Activated naive CD4-positive, alpha-beta T cell treated with anti-CD3 and anti-CD28 coated beads, Interleukin-2, amount 50 U/mL, for 24 hours (primary cell): ENCODE measurements at regions not wholly inside any gene's neighbourhood (a gene's known extent, or its start where the extent isn't known, plus 50 kb on each side); places are given as distances from the start of the nearest gene placed in this dataset.

Experiments used
- H3K27ac Mint-ChIP-seq: one replicate; pipeline ENCODE4 v1.8.0; 2021; ENCODE audit warnings: mild to moderate bottlenecking, mixed read lengths
- H3K27me3 Mint-ChIP-seq: one replicate; pipeline ENCODE4 v1.8.0; 2021; ENCODE audit warnings: mixed read lengths
- H3K36me3 Mint-ChIP-seq: one replicate; pipeline ENCODE4 v1.8.0; 2021; ENCODE audit warnings: mixed read lengths
- H3K4me1 Mint-ChIP-seq: one replicate; pipeline ENCODE4 v1.8.0; 2021; ENCODE audit warnings: mixed read lengths
- H3K4me3 Mint-ChIP-seq: one replicate; pipeline ENCODE4 v1.8.0; 2021; ENCODE audit warnings: mild to moderate bottlenecking, mixed read lengths
- H3K9me3 Mint-ChIP-seq: one replicate; pipeline ENCODE4 v1.8.0; 2021; ENCODE audit warnings: mixed read lengths

GRCh38 chr5:133831491-133832224, 136.8 kb downstream of the C5orf15 start:
- H3K9me3 Mint-ChIP-seq: peaks cover 16% of the 10 kb centered on the region
- H3K27me3 Mint-ChIP-seq: peaks cover 5% of the 10 kb centered on the region
- H3K4me1 Mint-ChIP-seq: peaks cover under 1% of the 10 kb centered on the region
- no peaks in the 10 kb centered on the region for H3K36me3 Mint-ChIP-seq
- H3K4me3 Mint-ChIP-seq: no peak overlapping the region
- peak overlapping the region; percentile 79 for H3K27ac Mint-ChIP-seq

GRCh38 chr5:133830911-133831310, 137.5 kb downstream of the C5orf15 start:
- Mint-ChIP-seq H3K27ac (no peak overlapping the region), H3K4me1 (peaks cover 8% of the 10 kb centered on the region), H3K27me3 (peaks cover 2% of the 10 kb centered on the region), H3K4me3 (no peak overlapping the region), H3K9me3 (peaks cover 9% of the 10 kb centered on the region), H3K36me3 (no peaks in the 10 kb centered on the region)

- Mint-ChIP-seq H3K36me3 (no peaks in the 10 kb centered on the region), H3K4me1 (peaks cover 14% of the 10 kb centered on the region), H3K27ac (no peak overlapping the region), H3K9me3 (peaks cover 2% of the 10 kb centered on the region), H3K27me3 (peaks cover under 1% of the 10 kb centered on the region), H3K4me3 (no peak overlapping the region)
These were observed 138.1 kb downstream of the C5orf15 start for GRCh38 chr5:133830281-133830680.

- Mint-ChIP-seq H3K9me3 (no peaks in the 10 kb centered on the region), H3K4me3 (no peak overlapping the region), H3K27ac (no peak overlapping the region), H3K4me1 (peaks cover 19% of the 10 kb centered on the region), H3K36me3 (no peaks in the 10 kb centered on the region), H3K27me3 (no peaks in the 10 kb centered on the region)
These were observed 138.6 kb downstream of the C5orf15 start for GRCh38 chr5:133829786-133830185.

GRCh38 chr5:133828722-133829121, 139.7 kb downstream of the C5orf15 start:
- peaks cover 29% of the 10 kb centered on the region for H3K4me1 Mint-ChIP-seq
- H3K27me3 Mint-ChIP-seq: no peaks in the 10 kb centered on the region
- H3K36me3 Mint-ChIP-seq: no peaks in the 10 kb centered on the region
- no peak overlapping the region for H3K4me3 Mint-ChIP-seq
- no peak overlapping the region for H3K27ac Mint-ChIP-seq
- H3K9me3 Mint-ChIP-seq: no peaks in the 10 kb centered on the region

- Mint-ChIP-seq H3K27me3 (no peaks in the 10 kb centered on the region), H3K27ac (no peak overlapping the region), H3K4me3 (no peak overlapping the region), H3K9me3 (no peaks in the 10 kb centered on the region), H3K4me1 (peaks cover 30% of the 10 kb centered on the region), H3K36me3 (no peaks in the 10 kb centered on the region)
These were observed 140.6 kb downstream of the C5orf15 start for GRCh38 chr5:133827830-133828229.

GRCh38 chr5:133827011-133827410, 141.4 kb downstream of the C5orf15 start:
- Mint-ChIP-seq H3K9me3 (no peaks in the 10 kb centered on the region), H3K36me3 (no peaks in the 10 kb centered on the region), H3K4me3 (no peak overlapping the region), H3K27me3 (no peaks in the 10 kb centered on the region), H3K27ac (no peak overlapping the region), H3K4me1 (peaks cover 30% of the 10 kb centered on the region)

- Mint-ChIP-seq H3K4me1 (peaks cover 31% of the 10 kb centered on the region), H3K27ac (no peak overlapping the region), H3K4me3 (no peak overlapping the region), H3K36me3 (no peaks in the 10 kb centered on the region), H3K9me3 (no peaks in the 10 kb centered on the region), H3K27me3 (no peaks in the 10 kb centered on the region)
These were observed 142.7 kb downstream of the C5orf15 start for GRCh38 chr5:133825631-133826289.

- Mint-ChIP-seq H3K36me3 (no peaks in the 10 kb centered on the region), H3K4me1 (peaks cover 38% of the 10 kb centered on the region), H3K9me3 (no peaks in the 10 kb centered on the region), H3K27ac (no peak overlapping the region), H3K27me3 (no peaks in the 10 kb centered on the region), H3K4me3 (peak overlapping the region; percentile 1)
These were observed 143.7 kb downstream of the C5orf15 start for GRCh38 chr5:133824661-133825254.

- peaks cover 38% of the 10 kb centered on the region for H3K4me1 Mint-ChIP-seq
- no peaks in the 10 kb centered on the region for H3K36me3 Mint-ChIP-seq
- peak overlapping the region; percentile 5 for H3K27ac Mint-ChIP-seq
- no peaks in the 10 kb centered on the region for H3K9me3 Mint-ChIP-seq
- no peaks in the 10 kb centered on the region for H3K27me3 Mint-ChIP-seq
- no peak overlapping the region for H3K4me3 Mint-ChIP-seq
These were observed 146.5 kb downstream of the C5orf15 start for GRCh38 chr5:133821889-133822288.

GRCh38 chr5:133821311-133821741, 147.1 kb downstream of the C5orf15 start:
- no peaks in the 10 kb centered on the region for H3K27me3 Mint-ChIP-seq
- H3K36me3 Mint-ChIP-seq: no peaks in the 10 kb centered on the region
- no peak overlapping the region for H3K27ac Mint-ChIP-seq
- H3K4me3 Mint-ChIP-seq: no peak overlapping the region
- no peaks in the 10 kb centered on the region for H3K9me3 Mint-ChIP-seq
- peaks cover 35% of the 10 kb centered on the region for H3K4me1 Mint-ChIP-seq

GRCh38 chr5:133820507-133820906, 147.9 kb downstream of the C5orf15 start:
- H3K27ac Mint-ChIP-seq: no peak overlapping the region
- H3K27me3 Mint-ChIP-seq: no peaks in the 10 kb centered on the region
- H3K4me1 Mint-ChIP-seq: peaks cover 27% of the 10 kb centered on the region
- no peaks in the 10 kb centered on the region for H3K36me3 Mint-ChIP-seq
- H3K9me3 Mint-ChIP-seq: no peaks in the 10 kb centered on the region
- H3K4me3 Mint-ChIP-seq: no peak overlapping the region

GRCh38 chr5:133819977-133820471, 148.4 kb downstream of the C5orf15 start:
- Mint-ChIP-seq H3K4me1 (peaks cover 22% of the 10 kb centered on the region), H3K36me3 (no peaks in the 10 kb centered on the region), H3K4me3 (no peak overlapping the region), H3K27ac (no peak overlapping the region), H3K9me3 (no peaks in the 10 kb centered on the region), H3K27me3 (no peaks in the 10 kb centered on the region)

GRCh38 chr5:133818869-133819600, 149.4 kb downstream of the C5orf15 start:
- Mint-ChIP-seq H3K9me3 (no peaks in the 10 kb centered on the region), H3K36me3 (no peaks in the 10 kb centered on the region), H3K4me1 (peaks cover 12% of the 10 kb centered on the region), H3K4me3 (no peak overlapping the region), H3K27ac (no peak overlapping the region), H3K27me3 (peaks cover 6% of the 10 kb centered on the region)

- no peak overlapping the region for H3K27ac Mint-ChIP-seq
- no peaks in the 10 kb centered on the region for H3K9me3 Mint-ChIP-seq
- no peak overlapping the region for H3K4me3 Mint-ChIP-seq
- H3K36me3 Mint-ChIP-seq: no peaks in the 10 kb centered on the region
- peaks cover 9% of the 10 kb centered on the region for H3K4me1 Mint-ChIP-seq
- H3K27me3 Mint-ChIP-seq: peaks cover 14% of the 10 kb centered on the region
These were observed 150.4 kb downstream of the C5orf15 start for GRCh38 chr5:133818031-133818431.
